Loucy (cell line): ENCODE measurements at regions not wholly inside any gene's neighbourhood (a gene's known extent, or its start where the extent isn't known, plus 50 kb on each side); places are given as distances from the start of the nearest gene placed in this dataset.

ENCODE experiments used
- H2AFZ ChIP-seq: fragments of 200-600 bp; sonication (generic); 2 replicates; pipeline ENCODE4 v1.6.0; 2016; ENCODE audit warnings: antibody characterized with exemption, mild to moderate bottlenecking, low read length, moderate library complexity
- H3F3A ChIP-seq: fragments of 200-600 bp; 2 replicates; pipeline ENCODE4 v1.6.0; 2016; ENCODE audit warnings: antibody characterized with exemption, low read depth, mild to moderate bottlenecking
- H3K27me3 ChIP-seq: fragments of 200-600 bp; sonication (generic); 2 replicates; pipeline ENCODE4 v1.6.1; 2014; ENCODE audit warnings: low read length, mild to moderate bottlenecking; ENCODE audit not compliant: insufficient read depth, poor library complexity, severe bottlenecking
- H3K36me3 ChIP-seq: fragments of 200-600 bp; sonication (generic); 2 replicates; pipeline ENCODE4 v1.6.1; 2016; ENCODE audit warnings: low read length; ENCODE audit not compliant: insufficient read depth
- H3K4me1 ChIP-seq: fragments of 200-600 bp; sonication (generic); 2 replicates; pipeline ENCODE4 v1.5.1; 2014; ENCODE audit warnings: low read length, mild to moderate bottlenecking; ENCODE audit not compliant: insufficient read depth, poor library complexity, severe bottlenecking
- H3K4me2 ChIP-seq: fragments of 200-600 bp; sonication (generic); 2 replicates; pipeline ENCODE4 v1.6.0; 2014; ENCODE audit warnings: antibody characterized with exemption, low read length, low read depth, mild to moderate bottlenecking; ENCODE audit not compliant: poor library complexity, severe bottlenecking
- H3K4me3 ChIP-seq: fragments of 200-600 bp; sonication (generic); 2 replicates; pipeline ENCODE4 v1.5.1; 2014; ENCODE audit warnings: low read length, mild to moderate bottlenecking, mixed read lengths; ENCODE audit not compliant: poor library complexity, severe bottlenecking
- H3K79me2 ChIP-seq: fragments of 200-600 bp; sonication (generic); 2 replicates; pipeline ENCODE4 v1.6.1; 2014; ENCODE audit warnings: low read length; ENCODE audit not compliant: insufficient read depth
- H3K9ac ChIP-seq: fragments of 200-600 bp; sonication (generic); 2 replicates; pipeline ENCODE4 v1.6.0; 2014; ENCODE audit warnings: mild to moderate bottlenecking, low read depth, low read length, moderate library complexity; ENCODE audit not compliant: poor library complexity, severe bottlenecking
- H3K9me2 ChIP-seq: fragments of 200-600 bp; sonication (generic); replicated peaks from 2 replicates; pipeline ENCODE4 v1.6.1; 2016; ENCODE audit warnings: low read depth, low read length, mixed read lengths
- H3K9me3 ChIP-seq: fragments of 200-600 bp; sonication (generic); 2 replicates; pipeline ENCODE4 v1.6.1; 2014; ENCODE audit warnings: mild to moderate bottlenecking, antibody characterized with exemption, low read length, low read depth; ENCODE audit not compliant: insufficient read depth
- H4K20me1 ChIP-seq: fragments of 200-600 bp; sonication (generic); 2 replicates; pipeline ENCODE4 v1.6.0; 2014; ENCODE audit warnings: antibody characterized with exemption, low read length, mild to moderate bottlenecking; ENCODE audit not compliant: insufficient read depth, poor library complexity, severe bottlenecking
- EZH2phosphoT487 ChIP-seq: fragments of 200-600 bp; IDR thresholded peaks from 2 replicates; pipeline ENCODE4 v1.6.1; 2018; ENCODE audit warnings: antibody characterized with exemption, mild to moderate bottlenecking, moderate library complexity, borderline replicate concordance
- TF ChIP-seq, protein P1 (sequence below): fragments of 200-600 bp; sonication (generic); conservative IDR thresholded peaks from 2 replicates; pipeline ENCODE4 v1.5.1; 2014; ENCODE audit warnings: mild to moderate bottlenecking, antibody characterized with exemption, low read length

DNA sequence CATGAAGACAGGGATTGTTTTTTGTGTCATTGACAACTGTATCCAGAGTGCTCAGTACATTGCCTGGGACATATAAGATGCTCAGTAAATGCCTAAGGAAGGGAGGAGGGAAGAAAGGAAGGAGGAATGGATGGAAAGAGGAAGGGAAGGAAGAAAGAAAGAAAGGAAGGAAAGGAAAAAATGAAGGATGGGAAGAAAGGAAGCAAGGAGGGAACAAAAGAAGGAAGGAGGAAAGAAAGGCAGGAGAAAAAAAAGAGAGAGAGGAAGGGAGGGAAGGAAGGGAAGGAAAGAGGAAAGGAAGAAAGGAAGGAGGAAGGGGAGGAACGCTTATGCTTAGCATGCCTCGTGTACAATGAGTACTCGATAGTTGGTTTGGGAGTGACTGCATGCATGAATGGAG lies 514.7 kb downstream of the RPS24 start:
- TF ChIP-seq, protein P1, sequence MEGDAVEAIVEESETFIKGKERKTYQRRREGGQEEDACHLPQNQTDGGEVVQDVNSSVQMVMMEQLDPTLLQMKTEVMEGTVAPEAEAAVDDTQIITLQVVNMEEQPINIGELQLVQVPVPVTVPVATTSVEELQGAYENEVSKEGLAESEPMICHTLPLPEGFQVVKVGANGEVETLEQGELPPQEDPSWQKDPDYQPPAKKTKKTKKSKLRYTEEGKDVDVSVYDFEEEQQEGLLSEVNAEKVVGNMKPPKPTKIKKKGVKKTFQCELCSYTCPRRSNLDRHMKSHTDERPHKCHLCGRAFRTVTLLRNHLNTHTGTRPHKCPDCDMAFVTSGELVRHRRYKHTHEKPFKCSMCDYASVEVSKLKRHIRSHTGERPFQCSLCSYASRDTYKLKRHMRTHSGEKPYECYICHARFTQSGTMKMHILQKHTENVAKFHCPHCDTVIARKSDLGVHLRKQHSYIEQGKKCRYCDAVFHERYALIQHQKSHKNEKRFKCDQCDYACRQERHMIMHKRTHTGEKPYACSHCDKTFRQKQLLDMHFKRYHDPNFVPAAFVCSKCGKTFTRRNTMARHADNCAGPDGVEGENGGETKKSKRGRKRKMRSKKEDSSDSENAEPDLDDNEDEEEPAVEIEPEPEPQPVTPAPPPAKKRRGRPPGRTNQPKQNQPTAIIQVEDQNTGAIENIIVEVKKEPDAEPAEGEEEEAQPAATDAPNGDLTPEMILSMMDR = no peak
- no peak for TF ChIP-seq EZH2phosphoT487
- no peak overlapping the region for H3K4me3 ChIP-seq
- H3F3A ChIP-seq = no peaks in the 10 kb centered on the region
- H4K20me1 ChIP-seq = no peaks in the 10 kb centered on the region
- H3K9me3 ChIP-seq = no peaks in the 10 kb centered on the region
- no peaks in the 10 kb centered on the region for H3K9me2 ChIP-seq
- peaks cover 13% of the 10 kb centered on the region for H3K4me1 ChIP-seq
- H3K27me3 ChIP-seq = no peaks in the 10 kb centered on the region
- no peaks in the 10 kb centered on the region for H3K79me2 ChIP-seq
- H3K9ac ChIP-seq = no peak overlapping the region
- no peak overlapping the region for H2AFZ ChIP-seq
- no peaks in the 10 kb centered on the region for H3K36me3 ChIP-seq
- no peak overlapping the region for H3K4me2 ChIP-seq

GRCh38 chr10:78549140-78549935 lies 515.7 kb downstream of the RPS24 start:
- H4K20me1 ChIP-seq = no peaks in the 10 kb centered on the region
- H3F3A ChIP-seq = no peaks in the 10 kb centered on the region
- no peak overlapping the region for H3K9ac ChIP-seq
- H3K79me2 ChIP-seq = no peaks in the 10 kb centered on the region
- TF ChIP-seq EZH2phosphoT487 = no peak
- TF ChIP-seq, protein P1 = no peak
- H3K27me3 ChIP-seq = no peaks in the 10 kb centered on the region
- no peaks in the 10 kb centered on the region for H3K36me3 ChIP-seq
- no peaks in the 10 kb centered on the region for H3K9me2 ChIP-seq
- peaks cover 13% of the 10 kb centered on the region for H3K4me1 ChIP-seq
- H3K4me3 ChIP-seq = no peak overlapping the region
- H3K4me2 ChIP-seq = no peak overlapping the region
- H3K9me3 ChIP-seq = no peaks in the 10 kb centered on the region; the same call in 1 of the 2 replicates
- no peak overlapping the region for H2AFZ ChIP-seq

DNA sequence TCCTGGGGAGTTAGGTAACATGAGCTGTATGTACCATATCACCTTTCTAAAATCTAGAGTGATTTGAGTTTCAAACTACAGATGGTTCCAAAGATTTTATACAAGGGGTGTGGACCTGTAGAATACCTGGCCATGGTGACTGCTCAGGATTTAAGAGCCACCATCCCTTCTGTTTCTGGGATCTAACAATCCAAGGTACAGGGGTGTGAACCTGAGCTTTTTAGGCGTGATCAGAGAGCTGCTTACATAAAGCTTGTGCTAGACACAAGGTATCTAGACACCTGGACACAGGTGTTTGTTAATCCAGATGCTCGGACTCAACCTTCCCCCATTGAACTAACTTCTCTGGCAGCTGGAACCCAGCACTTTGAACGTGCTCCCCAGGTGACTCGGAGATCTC lies 516.4 kb downstream of the RPS24 start:
- Histone ChIP-seq H3K4me1 (peaks cover 13% of the 10 kb centered on the region), H2AFZ (no peak overlapping the region), H3K4me3 (no peak overlapping the region)

More for the DNA sequence above, 516.4 kb downstream of the RPS24 start:
- H3F3A ChIP-seq = no peaks in the 10 kb centered on the region
- H3K36me3 ChIP-seq = no peaks in the 10 kb centered on the region
- TF ChIP-seq EZH2phosphoT487 = no peak
- TF ChIP-seq, protein P1 = no peak
- H3K9ac ChIP-seq = no peak overlapping the region
- H3K79me2 ChIP-seq = no peaks in the 10 kb centered on the region
- H3K9me2 ChIP-seq = no peaks in the 10 kb centered on the region
- H3K4me2 ChIP-seq = no peak overlapping the region
- no peaks in the 10 kb centered on the region for H3K27me3 ChIP-seq
- no peaks in the 10 kb centered on the region for H4K20me1 ChIP-seq
- H3K9me3 ChIP-seq = no peaks in the 10 kb centered on the region; the same call in 1 of the 2 replicates
